Embryonic facial prominence (tissue), 1 donor: ENCODE measurements at regions not wholly inside any gene's neighbourhood (a gene's known extent, or its start where the extent isn't known, plus 50 kb on each side); places are given as distances from the start of the nearest gene placed in this dataset.

Experiments
- DNase-seq: peaks from one replicate; pipeline ENCODE4 v3.0.0-alpha.2; 2016; ENCODE audit errors: extremely low spot score

- DNase-seq, result no peak
These were observed 198.7 kb upstream of the SLITRK1 start for GRCh38 chr13:84080748-84081530.

- no peak for DNase-seq
These were observed 195.0 kb upstream of the SLITRK1 start for GRCh38 chr13:84077271-84077670.

GRCh38 chr13:84076280-84076679 lies 194.0 kb upstream of the SLITRK1 start:
- no peak for DNase-seq

- DNase-seq, result no peak
These were observed 168.3 kb upstream of the SLITRK1 start for GRCh38 chr13:84050536-84050935.

GRCh38 chr13:84049443-84050219 lies 167.4 kb upstream of the SLITRK1 start:
- DNase-seq, result no peak

GRCh38 chr13:84044805-84045204 lies 162.5 kb upstream of the SLITRK1 start:
- DNase-seq, result no peak

- DNase-seq, result no peak
These were observed 155.7 kb upstream of the SLITRK1 start for GRCh38 chr13:84038001-84038400.

GRCh38 chr13:84032116-84032515 lies 149.8 kb upstream of the SLITRK1 start:
- no peak for DNase-seq

- DNase-seq, result no peak
These were observed 148.8 kb upstream of the SLITRK1 start for GRCh38 chr13:84031120-84031519.

- no peak for DNase-seq
These were observed 147.1 kb upstream of the SLITRK1 start for GRCh38 chr13:84029396-84029795.

- DNase-seq, result no peak
These were observed 143.6 kb upstream of the SLITRK1 start for GRCh38 chr13:84025824-84026223.

- no peak for DNase-seq
These were observed 114.1 kb upstream of the SLITRK1 start for GRCh38 chr13:83996415-83996814.

- no peak for DNase-seq
These were observed 113.7 kb upstream of the SLITRK1 start for GRCh38 chr13:83995930-83996329.

- no peak for DNase-seq
These were observed 110.5 kb upstream of the SLITRK1 start for GRCh38 chr13:83992566-83993358.

- no peak for DNase-seq
These were observed 105.1 kb upstream of the SLITRK1 start for GRCh38 chr13:83987394-83987793.

GRCh38 chr13:83984793-83985192 lies 102.5 kb upstream of the SLITRK1 start:
- DNase-seq, result no peak

GRCh38 chr13:83980331-83980730 lies 98.1 kb upstream of the SLITRK1 start:
- no peak for DNase-seq

- no peak for DNase-seq
These were observed 93.4 kb upstream of the SLITRK1 start for GRCh38 chr13:83975655-83976165.

- DNase-seq, result no peak
These were observed 76.3 kb upstream of the SLITRK1 start for GRCh38 chr13:83958531-83958930.

GRCh38 chr13:83955011-83955410 lies 72.7 kb upstream of the SLITRK1 start:
- no peak for DNase-seq

- no peak for DNase-seq
These were observed 71.6 kb upstream of the SLITRK1 start for GRCh38 chr13:83953916-83954315.

GRCh38 chr13:83950293-83950692 lies 68.0 kb upstream of the SLITRK1 start:
- no peak for DNase-seq
